GM12892 (cell line): ENCODE measurements at regions not wholly inside any gene's neighbourhood (a gene's known extent, or its start where the extent isn't known, plus 50 kb on each side); places are given as distances from the start of the nearest gene placed in this dataset.

Source experiments
- POLR2A ChIP-seq: IDR thresholded peaks from 2 replicates; pipeline ENCODE4 v1.6.1; 2011; ENCODE audit warnings: low read depth, low read length, control low read depth
- POLR2AphosphoS5 ChIP-seq: IDR thresholded peaks from 2 replicates; pipeline ENCODE4 v1.6.1; 2011; ENCODE audit warnings: low read depth, low read length, control low read depth
- TAF1 ChIP-seq: IDR thresholded peaks from 2 replicates; pipeline ENCODE4 v1.6.1; 2011; ENCODE audit warnings: low read depth, mild to moderate bottlenecking, control low read depth, low read length, borderline replicate concordance

DNA sequence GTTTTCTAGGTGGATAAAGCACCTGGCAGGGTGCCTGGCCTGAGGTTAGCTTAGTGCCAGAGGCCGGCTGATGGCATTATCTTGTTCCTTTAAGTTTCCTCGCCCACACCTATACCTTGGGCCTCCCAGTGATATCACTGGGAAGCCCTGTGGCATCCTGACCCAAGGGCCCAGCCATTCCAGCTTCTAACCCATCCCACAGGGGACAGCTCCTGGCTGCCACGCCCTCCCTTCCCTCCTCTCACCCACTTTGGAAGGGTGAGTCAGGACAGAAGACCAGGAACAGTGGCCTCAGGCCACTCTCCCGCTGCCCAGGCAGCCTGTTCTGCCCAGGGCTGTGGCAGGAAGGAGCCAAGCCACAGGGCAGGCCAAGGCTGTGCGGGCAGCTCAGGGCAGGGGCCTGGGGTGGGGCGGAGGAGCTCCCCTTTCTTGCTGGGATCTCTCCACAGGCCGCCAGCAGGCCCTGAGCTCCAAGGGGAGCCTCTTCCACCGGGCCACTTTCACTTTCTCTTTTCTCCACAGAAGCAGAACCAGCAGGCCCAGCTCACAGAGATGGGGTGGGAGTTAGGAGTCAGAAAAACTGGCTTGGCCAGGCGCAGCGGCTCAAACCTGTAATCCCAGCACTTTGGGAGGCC lies 75.1 kb downstream of the IRF2BPL start:
- no peak for TF ChIP-seq POLR2AphosphoS5
- no peak for TF ChIP-seq POLR2A
- TF ChIP-seq TAF1, result no peak
